ENCODE measurements at regions not wholly inside any gene's neighbourhood (a gene's known extent, or its start where the extent isn't known, plus 50 kb on each side); places are given as distances from the start of the nearest gene placed in this dataset.
"Not testable (repeated sequence)": the region's sequence is repeated elsewhere in the genome, so short reads cannot be mapped to it uniquely, and the experiment has no call there.

GRCh38 chr3:31106912-31107311, 212.5 kb upstream of the GADL1 start:
- Histone ChIP-seq H3K27ac (no peak overlapping the region), H3K4me3 (no peak overlapping the region), H3K27me3 (no peaks in the 10 kb centered on the region), H3K4me1 (no peaks in the 10 kb centered on the region), H3K9me3 (no peaks in the 10 kb centered on the region), H3K36me3 (no peaks in the 10 kb centered on the region)
- intact Hi-C loops (cut with DNase I; ENCODE audit: low total_unique reads), result no loop called here
- TF ChIP-seq CTCF (IDR thresholded peaks at IDR 0.05) (no peak), POLR2A (IDR thresholded peaks at IDR 0.05) (no peak), POLR2AphosphoS5 (IDR thresholded peaks at IDR 0.05) (no peak)
- no peak for DNase-seq (ENCODE audit: low spot score in 2 of 2)

- Histone ChIP-seq H3K4me1 (no peaks in the 10 kb centered on the region), H3K4me3 (no peak overlapping the region), H3K27me3 (no peaks in the 10 kb centered on the region), H3K9me3 (no peaks in the 10 kb centered on the region), H3K36me3 (no peaks in the 10 kb centered on the region), H3K27ac (no peak overlapping the region)
- no peak for DNase-seq (ENCODE audit: low spot score in 2 of 2)
- intact Hi-C loops (cut with DNase I; ENCODE audit: low total_unique reads), result no loop called here
- TF ChIP-seq CTCF (IDR thresholded peaks at IDR 0.05), result no peak
- TF ChIP-seq POLR2A (IDR thresholded peaks at IDR 0.05), result no peak
- no peak for TF ChIP-seq POLR2AphosphoS5 (IDR thresholded peaks at IDR 0.05)
Measured at GRCh38 chr3:31114929-31115283, 220.4 kb upstream of the GADL1 start.

GRCh38 chr3:31115531-31115930, 221.1 kb upstream of the GADL1 start:
- DNase-seq (ENCODE audit: low spot score in 2 of 2); H3K27ac ChIP-seq; H3K9me3 ChIP-seq; H3K4me3 ChIP-seq; intact Hi-C loops (cut with DNase I; ENCODE audit: low total_unique reads); H3K4me1 ChIP-seq; H3K27me3 ChIP-seq; H3K36me3 ChIP-seq: not testable (repeated sequence)

GRCh38 chr3:31116651-31117050, 222.2 kb upstream of the GADL1 start:
- TF ChIP-seq POLR2A (IDR thresholded peaks at IDR 0.05) (no peak), CTCF (IDR thresholded peaks at IDR 0.05) (no peak), POLR2AphosphoS5 (IDR thresholded peaks at IDR 0.05) (no peak)
- Histone ChIP-seq H3K27me3 (no peaks in the 10 kb centered on the region), H3K4me1 (no peaks in the 10 kb centered on the region), H3K27ac (no peak overlapping the region), H3K4me3 (no peak overlapping the region), H3K9me3 (no peaks in the 10 kb centered on the region), H3K36me3 (no peaks in the 10 kb centered on the region)
- DNase-seq (ENCODE audit: low spot score in 2 of 2), result no peak
- intact Hi-C loops (cut with DNase I; ENCODE audit: low total_unique reads), result no loop called here

GRCh38 chr3:31117854-31118253, 223.4 kb upstream of the GADL1 start:
- Histone ChIP-seq H3K27me3 (no peaks in the 10 kb centered on the region), H3K4me3 (no peak overlapping the region), H3K4me1 (no peaks in the 10 kb centered on the region), H3K27ac (no peak overlapping the region), H3K9me3 (no peaks in the 10 kb centered on the region), H3K36me3 (no peaks in the 10 kb centered on the region)
- intact Hi-C loops (cut with DNase I; ENCODE audit: low total_unique reads), result no loop called here
- DNase-seq (ENCODE audit: low spot score in 2 of 2), result no peak
- TF ChIP-seq CTCF (IDR thresholded peaks at IDR 0.05) (no peak), POLR2A (IDR thresholded peaks at IDR 0.05) (no peak), POLR2AphosphoS5 (IDR thresholded peaks at IDR 0.05) (no peak)

- no peak for DNase-seq (ENCODE audit: low spot score in 2 of 2)
- intact Hi-C loops (cut with DNase I; ENCODE audit: low total_unique reads), result no loop called here
- H3K4me1 ChIP-seq, result no peaks in the 10 kb centered on the region
- no peaks in the 10 kb centered on the region for H3K27me3 ChIP-seq
- no peaks in the 10 kb centered on the region for H3K36me3 ChIP-seq
- peaks cover 0 to 6% of the 10 kb centered on the region in 2 donors for H3K9me3 ChIP-seq
- H3K27ac ChIP-seq, result no peak overlapping the region
- TF ChIP-seq POLR2AphosphoS5 (IDR thresholded peaks at IDR 0.05) (no peak), POLR2A (IDR thresholded peaks at IDR 0.05) (no peak), CTCF (IDR thresholded peaks at IDR 0.05) (no peak)
- no peak overlapping the region for H3K4me3 ChIP-seq
Measured at GRCh38 chr3:31124373-31124772, 229.9 kb upstream of the GADL1 start.

Data from breast epithelium (tissue), 4 donors.